Fibroblast of skin of abdomen (primary cell): ENCODE measurements at regions not wholly inside any gene's neighbourhood (a gene's known extent, or its start where the extent isn't known, plus 50 kb on each side); places are given as distances from the start of the nearest gene placed in this dataset.
A peak's percentile ranks its signal among the peaks of the same experiment; 100 is the strongest.

Experiments
- DNase-seq: peaks from one replicate; pipeline ENCODE4 v3.0.0-alpha.2; 2013

- no peak for DNase-seq
Observed at GRCh38 chr15:70172124-70172523, 74.4 kb upstream of the TLE3 start.

- DNase-seq, result no peak
Observed at GRCh38 chr15:70171256-70171886, 73.7 kb upstream of the TLE3 start.

- no peak for DNase-seq
Observed at GRCh38 chr15:70170096-70170699, 72.5 kb upstream of the TLE3 start.

GRCh38 chr15:70169147-70169546 is 71.4 kb upstream of the TLE3 start:
- no peak for DNase-seq

- DNase-seq, result no peak
Observed at GRCh38 chr15:70167155-70167554, 69.4 kb upstream of the TLE3 start.

GRCh38 chr15:70166506-70167087 is 68.9 kb upstream of the TLE3 start:
- no peak for DNase-seq

GRCh38 chr15:70165716-70166284 is 68.1 kb upstream of the TLE3 start:
- DNase-seq, result peak; percentile 18

- DNase-seq, result no peak
Observed at GRCh38 chr15:70164910-70165715, 67.4 kb upstream of the TLE3 start.

GRCh38 chr15:70164156-70164900 is 66.6 kb upstream of the TLE3 start:
- no peak for DNase-seq

- DNase-seq, result no peak
Observed at GRCh38 chr15:70160803-70161565, 63.3 kb upstream of the TLE3 start.

- peak; percentile 17 for DNase-seq
Observed at GRCh38 chr15:70160267-70160666, 62.5 kb upstream of the TLE3 start.

- DNase-seq, result no peak
Observed at GRCh38 chr15:70159713-70160009, 61.9 kb upstream of the TLE3 start.

GRCh38 chr15:70159001-70159712 is 61.4 kb upstream of the TLE3 start:
- no peak for DNase-seq

GRCh38 chr15:70158309-70159000 is 60.7 kb upstream of the TLE3 start:
- DNase-seq, result no peak

GRCh38 chr15:70156671-70157271 is 59.1 kb upstream of the TLE3 start:
- peak; percentile 59 for DNase-seq

- DNase-seq, result peak; percentile 17
Observed at GRCh38 chr15:70154718-70155347, 57.1 kb upstream of the TLE3 start.

- peak; percentile 13 for DNase-seq
Observed at GRCh38 chr15:70153921-70154717, 56.4 kb upstream of the TLE3 start.

GRCh38 chr15:70152070-70152480 is 54.4 kb upstream of the TLE3 start:
- DNase-seq, result peak; percentile 18

- no peak for DNase-seq
Observed at GRCh38 chr15:70151462-70151861, 53.7 kb upstream of the TLE3 start.
